Suprapubic skin (tissue), 4 donors: ENCODE measurements at regions not wholly inside any gene's neighbourhood (a gene's known extent, or its start where the extent isn't known, plus 50 kb on each side); places are given as distances from the start of the nearest gene placed in this dataset.

Source experiments
- EP300 ChIP-seq: sonication (generic); formaldehyde crosslinking; IDR thresholded peaks from one replicate; pipeline ENCODE4 v1.6.1; 2017; ENCODE audit warnings: antibody characterized with exemption
- POLR2A ChIP-seq, 2 donors: fragments of 450-650 bp; IDR thresholded peaks; one replicate each; pipeline ENCODE4 v1.6.1; 2017; ENCODE audit warnings: antibody characterized with exemption in 2 of 2, mild to moderate bottlenecking in 2 of 2, moderate library complexity in 2 of 2
- POLR2AphosphoS5 ChIP-seq, 3 donors: sonication (generic); formaldehyde crosslinking; IDR thresholded peaks; one replicate each; pipeline ENCODE4 v1.6.1; 2017; ENCODE audit warnings: antibody characterized with exemption in 3 of 3
- TF ChIP-seq, protein P1 (sequence below), 2 donors: fragments of 200-600 bp in 1 of 2; fragments of 450-650 bp in 1 of 2; sonication (generic) in 1 of 2; IDR thresholded peaks; one replicate each; pipeline ENCODE4 v1.5.1; 2016 to 2019; ENCODE audit warnings: antibody characterized with exemption in 2 of 2, mild to moderate bottlenecking in 1 of 2, moderate library complexity in 1 of 2

DNA sequence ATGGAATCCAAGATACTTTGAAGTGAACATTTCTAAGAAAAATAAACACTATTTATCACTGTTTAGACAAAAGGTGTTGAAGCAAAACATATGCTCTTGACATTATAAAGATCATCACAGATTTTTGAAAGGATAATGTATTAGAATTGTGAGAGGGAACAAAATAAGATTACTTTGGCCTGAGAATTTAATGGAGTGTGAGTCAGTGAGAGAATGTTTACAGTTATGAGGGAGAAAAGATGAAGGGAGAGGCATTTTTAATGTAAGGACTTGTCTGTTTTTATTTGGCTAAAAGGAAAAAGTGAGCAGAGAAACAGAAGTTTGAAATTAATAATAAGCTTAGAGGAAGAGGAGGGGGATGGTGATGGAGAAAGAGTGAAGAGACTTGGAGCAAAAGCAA, 1010.1 kb downstream of the EFNA5 start:
- TF ChIP-seq, protein P1, sequence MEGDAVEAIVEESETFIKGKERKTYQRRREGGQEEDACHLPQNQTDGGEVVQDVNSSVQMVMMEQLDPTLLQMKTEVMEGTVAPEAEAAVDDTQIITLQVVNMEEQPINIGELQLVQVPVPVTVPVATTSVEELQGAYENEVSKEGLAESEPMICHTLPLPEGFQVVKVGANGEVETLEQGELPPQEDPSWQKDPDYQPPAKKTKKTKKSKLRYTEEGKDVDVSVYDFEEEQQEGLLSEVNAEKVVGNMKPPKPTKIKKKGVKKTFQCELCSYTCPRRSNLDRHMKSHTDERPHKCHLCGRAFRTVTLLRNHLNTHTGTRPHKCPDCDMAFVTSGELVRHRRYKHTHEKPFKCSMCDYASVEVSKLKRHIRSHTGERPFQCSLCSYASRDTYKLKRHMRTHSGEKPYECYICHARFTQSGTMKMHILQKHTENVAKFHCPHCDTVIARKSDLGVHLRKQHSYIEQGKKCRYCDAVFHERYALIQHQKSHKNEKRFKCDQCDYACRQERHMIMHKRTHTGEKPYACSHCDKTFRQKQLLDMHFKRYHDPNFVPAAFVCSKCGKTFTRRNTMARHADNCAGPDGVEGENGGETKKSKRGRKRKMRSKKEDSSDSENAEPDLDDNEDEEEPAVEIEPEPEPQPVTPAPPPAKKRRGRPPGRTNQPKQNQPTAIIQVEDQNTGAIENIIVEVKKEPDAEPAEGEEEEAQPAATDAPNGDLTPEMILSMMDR (IDR thresholded peaks at IDR 0.05) = no peak
- TF ChIP-seq POLR2A (IDR thresholded peaks at IDR 0.05) (no peak), POLR2AphosphoS5 (IDR thresholded peaks at IDR 0.05) (no peak), EP300 (no peak)
